ENCODE measurements at regions not wholly inside any gene's neighbourhood (a gene's known extent, or its start where the extent isn't known, plus 50 kb on each side); places are given as distances from the start of the nearest gene placed in this dataset.

DNA sequence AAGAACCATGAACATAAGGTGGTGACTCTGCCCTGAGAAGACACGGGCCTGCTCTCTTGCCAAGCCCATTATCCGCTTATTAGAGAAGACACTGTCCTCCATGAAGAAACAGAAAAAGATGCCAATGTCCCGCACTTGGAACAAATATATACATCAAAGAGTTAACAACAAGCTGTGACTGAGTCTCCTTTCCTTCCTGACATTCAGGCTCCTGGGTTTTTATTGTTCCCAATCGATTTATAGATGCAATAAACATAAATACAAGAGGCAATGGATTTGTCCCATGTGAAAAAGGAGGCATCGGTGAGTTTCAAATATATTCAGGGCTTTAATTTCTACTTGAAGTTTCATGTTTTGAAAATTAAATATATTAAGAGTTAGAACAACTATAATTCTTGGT, 169.2 kb upstream of the CPEB2 start:
- H3K9me3 ChIP-seq, result no peaks in the 10 kb centered on the region
- H3K79me2 ChIP-seq (ENCODE audit: insufficient read depth), result no peaks in the 10 kb centered on the region
- ChIA-PET POLR2A (interaction anchor here (0.6 kb wide), 1 partner anchor 31 kb away, joined by 3 read pairs; no protein-coding TSS in a partner anchor), CTCF (no interaction called here)
- H3K4me3 ChIP-seq (ENCODE audit: low read depth in 2 of 2, low read length in 1 of 2), result no peak overlapping the region
- H2AFZ ChIP-seq (ENCODE audit: low read depth), result no peak overlapping the region
- H3K27ac ChIP-seq (ENCODE audit: low read depth in 2 of 2, low read length in 1 of 2), result no peak overlapping the region
- WGBS (ENCODE audit: low lambda C conversion rate), result 72% methylated on average over 5 of the region's 5 CpGs
- peaks cover 3% of the 10 kb centered on the region for H3F3A ChIP-seq (replicated peaks; ENCODE audit: insufficient read depth)
- H3K36me3 ChIP-seq (replicated peaks in 1 of 2; ENCODE audit: control insufficient read depth in 1 of 2, insufficient read depth in 2 of 2, low read length in 1 of 2), result no peaks in the 10 kb centered on the region
- TF ChIP-seq, protein P1, sequence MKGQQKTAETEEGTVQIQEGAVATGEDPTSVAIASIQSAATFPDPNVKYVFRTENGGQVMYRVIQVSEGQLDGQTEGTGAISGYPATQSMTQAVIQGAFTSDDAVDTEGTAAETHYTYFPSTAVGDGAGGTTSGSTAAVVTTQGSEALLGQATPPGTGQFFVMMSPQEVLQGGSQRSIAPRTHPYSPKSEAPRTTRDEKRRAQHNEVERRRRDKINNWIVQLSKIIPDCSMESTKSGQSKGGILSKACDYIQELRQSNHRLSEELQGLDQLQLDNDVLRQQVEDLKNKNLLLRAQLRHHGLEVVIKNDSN (IDR thresholded peaks at IDR 0.05; ENCODE audit: borderline replicate concordance, low read depth), result no peak
- TF ChIP-seq FOXJ3 (CRISPR knock-in tag; IDR thresholded peaks at IDR 0.05), result no peak
- no peak for TF ChIP-seq NFIC (IDR thresholded peaks at IDR 0.05; ENCODE audit: borderline replicate concordance)
- TF ChIP-seq FOSL2 (IDR thresholded peaks at IDR 0.05; ENCODE audit: borderline replicate concordance, low read depth), result no peak
- TF ChIP-seq NRF1 (IDR thresholded peaks at IDR 0.05; ENCODE audit: low read depth, low read length), result no peak
- no peak for TF ChIP-seq EZH2phosphoT487 (IDR thresholded peaks at IDR 0.05; ENCODE audit: borderline replicate concordance, low read depth)
- TF ChIP-seq, protein P2, sequence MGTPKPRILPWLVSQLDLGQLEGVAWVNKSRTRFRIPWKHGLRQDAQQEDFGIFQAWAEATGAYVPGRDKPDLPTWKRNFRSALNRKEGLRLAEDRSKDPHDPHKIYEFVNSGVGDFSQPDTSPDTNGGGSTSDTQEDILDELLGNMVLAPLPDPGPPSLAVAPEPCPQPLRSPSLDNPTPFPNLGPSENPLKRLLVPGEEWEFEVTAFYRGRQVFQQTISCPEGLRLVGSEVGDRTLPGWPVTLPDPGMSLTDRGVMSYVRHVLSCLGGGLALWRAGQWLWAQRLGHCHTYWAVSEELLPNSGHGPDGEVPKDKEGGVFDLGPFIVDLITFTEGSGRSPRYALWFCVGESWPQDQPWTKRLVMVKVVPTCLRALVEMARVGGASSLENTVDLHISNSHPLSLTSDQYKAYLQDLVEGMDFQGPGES (IDR thresholded peaks at IDR 0.05; ENCODE audit: low read depth, low read length), result no peak
- H3K27me3 ChIP-seq (ENCODE audit: insufficient read depth), result no peaks in the 10 kb centered on the region
- no peaks in the 10 kb centered on the region for H3K4me1 ChIP-seq (ENCODE audit: control insufficient read depth in 1 of 2, insufficient read depth in 2 of 2, low read depth in 1 of 2, low read length in 1 of 2)
- no peak overlapping the region for H3K4me2 ChIP-seq
- no peak for DNase-seq
- no peaks in the 10 kb centered on the region for H3K9me2 ChIP-seq
- H3K9ac ChIP-seq, result no peak overlapping the region
- H4K20me1 ChIP-seq (ENCODE audit: insufficient read depth), result no peaks in the 10 kb centered on the region

DNA sequence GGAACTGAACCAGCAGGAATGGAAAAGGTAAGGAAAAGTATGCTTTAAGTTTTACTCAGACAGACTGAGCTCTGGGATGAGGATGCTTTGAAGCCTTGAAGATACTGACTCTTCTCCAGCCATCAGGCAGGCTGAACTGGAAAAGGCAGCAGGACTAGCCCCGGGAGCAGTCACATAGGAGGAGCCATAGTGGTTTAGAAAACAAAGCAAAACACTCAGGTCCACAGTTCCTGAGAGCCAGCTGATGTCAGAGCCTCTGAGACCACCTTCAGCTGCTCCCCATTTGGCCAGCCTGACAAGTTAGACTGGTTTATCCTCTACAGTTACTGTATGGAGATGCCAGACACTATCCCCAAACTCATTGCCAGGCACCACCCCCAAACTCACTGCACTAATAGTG, 167.9 kb upstream of the CPEB2 start:
- ChIA-PET POLR2A (no interaction called here), CTCF (interaction anchor here (0.7 kb wide), 1 partner anchor 93 kb away, joined by 4 read pairs; no protein-coding TSS in a partner anchor)
- Histone ChIP-seq H3K36me3 (replicated peaks in 1 of 2; ENCODE audit: control insufficient read depth in 1 of 2, insufficient read depth in 2 of 2, low read length in 1 of 2) (no peaks in the 10 kb centered on the region), H4K20me1 (ENCODE audit: insufficient read depth) (no peaks in the 10 kb centered on the region), H3K9ac (no peak overlapping the region), H3K9me2 (no peaks in the 10 kb centered on the region), H3K4me1 (ENCODE audit: control insufficient read depth in 1 of 2, insufficient read depth in 2 of 2, low read depth in 1 of 2, low read length in 1 of 2) (no peaks in the 10 kb centered on the region), H3K4me2 (no peak overlapping the region), H3K79me2 (ENCODE audit: insufficient read depth) (no peaks in the 10 kb centered on the region), H3K9me3 (no peaks in the 10 kb centered on the region), H2AFZ (ENCODE audit: low read depth) (no peak overlapping the region), H3K4me3 (ENCODE audit: low read depth in 2 of 2, low read length in 1 of 2) (no peak overlapping the region), H3F3A (replicated peaks; ENCODE audit: insufficient read depth) (peaks cover 3% of the 10 kb centered on the region), H3K27ac (ENCODE audit: low read depth in 2 of 2, low read length in 1 of 2) (no peak overlapping the region), H3K27me3 (ENCODE audit: insufficient read depth) (no peaks in the 10 kb centered on the region)
- TF ChIP-seq YY1 (IDR thresholded peaks at IDR 0.05; ENCODE audit: low read depth) (no peak), NRF1 (IDR thresholded peaks at IDR 0.05; ENCODE audit: low read depth, low read length) (no peak), FOSL2 (IDR thresholded peaks at IDR 0.05; ENCODE audit: borderline replicate concordance, low read depth) (no peak), JUND (IDR thresholded peaks at IDR 0.05) (no peak), PBX3 (IDR thresholded peaks at IDR 0.05) (no peak), POLR2AphosphoS5 (IDR thresholded peaks at IDR 0.05; ENCODE audit: low read depth, low read length) (no peak), RAD21 (IDR thresholded peaks at IDR 0.05; ENCODE audit: low read length) (no peak), TEAD4 (IDR thresholded peaks at IDR 0.05; ENCODE audit: borderline replicate concordance, insufficient read depth) (no peak), EP300 (IDR thresholded peaks at IDR 0.05; ENCODE audit: borderline replicate concordance in 1 of 2, low read depth in 1 of 2, low read length in 1 of 2) (no peak), FOXJ3 (CRISPR knock-in tag; IDR thresholded peaks at IDR 0.05) (no peak), GABPA (IDR thresholded peaks at IDR 0.05; ENCODE audit: low read depth) (no peak), FOXM1 (IDR thresholded peaks at IDR 0.05; ENCODE audit: low read depth) (no peak)
- TF ChIP-seq, protein P1 (IDR thresholded peaks at IDR 0.05; ENCODE audit: borderline replicate concordance, low read depth), result no peak
- TF ChIP-seq, protein P2 (IDR thresholded peaks at IDR 0.05; ENCODE audit: low read depth, low read length), result no peak
- TF ChIP-seq, protein P3, sequence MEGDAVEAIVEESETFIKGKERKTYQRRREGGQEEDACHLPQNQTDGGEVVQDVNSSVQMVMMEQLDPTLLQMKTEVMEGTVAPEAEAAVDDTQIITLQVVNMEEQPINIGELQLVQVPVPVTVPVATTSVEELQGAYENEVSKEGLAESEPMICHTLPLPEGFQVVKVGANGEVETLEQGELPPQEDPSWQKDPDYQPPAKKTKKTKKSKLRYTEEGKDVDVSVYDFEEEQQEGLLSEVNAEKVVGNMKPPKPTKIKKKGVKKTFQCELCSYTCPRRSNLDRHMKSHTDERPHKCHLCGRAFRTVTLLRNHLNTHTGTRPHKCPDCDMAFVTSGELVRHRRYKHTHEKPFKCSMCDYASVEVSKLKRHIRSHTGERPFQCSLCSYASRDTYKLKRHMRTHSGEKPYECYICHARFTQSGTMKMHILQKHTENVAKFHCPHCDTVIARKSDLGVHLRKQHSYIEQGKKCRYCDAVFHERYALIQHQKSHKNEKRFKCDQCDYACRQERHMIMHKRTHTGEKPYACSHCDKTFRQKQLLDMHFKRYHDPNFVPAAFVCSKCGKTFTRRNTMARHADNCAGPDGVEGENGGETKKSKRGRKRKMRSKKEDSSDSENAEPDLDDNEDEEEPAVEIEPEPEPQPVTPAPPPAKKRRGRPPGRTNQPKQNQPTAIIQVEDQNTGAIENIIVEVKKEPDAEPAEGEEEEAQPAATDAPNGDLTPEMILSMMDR (IDR thresholded peaks at IDR 0.05), result no peak
- TF ChIP-seq, protein P4, sequence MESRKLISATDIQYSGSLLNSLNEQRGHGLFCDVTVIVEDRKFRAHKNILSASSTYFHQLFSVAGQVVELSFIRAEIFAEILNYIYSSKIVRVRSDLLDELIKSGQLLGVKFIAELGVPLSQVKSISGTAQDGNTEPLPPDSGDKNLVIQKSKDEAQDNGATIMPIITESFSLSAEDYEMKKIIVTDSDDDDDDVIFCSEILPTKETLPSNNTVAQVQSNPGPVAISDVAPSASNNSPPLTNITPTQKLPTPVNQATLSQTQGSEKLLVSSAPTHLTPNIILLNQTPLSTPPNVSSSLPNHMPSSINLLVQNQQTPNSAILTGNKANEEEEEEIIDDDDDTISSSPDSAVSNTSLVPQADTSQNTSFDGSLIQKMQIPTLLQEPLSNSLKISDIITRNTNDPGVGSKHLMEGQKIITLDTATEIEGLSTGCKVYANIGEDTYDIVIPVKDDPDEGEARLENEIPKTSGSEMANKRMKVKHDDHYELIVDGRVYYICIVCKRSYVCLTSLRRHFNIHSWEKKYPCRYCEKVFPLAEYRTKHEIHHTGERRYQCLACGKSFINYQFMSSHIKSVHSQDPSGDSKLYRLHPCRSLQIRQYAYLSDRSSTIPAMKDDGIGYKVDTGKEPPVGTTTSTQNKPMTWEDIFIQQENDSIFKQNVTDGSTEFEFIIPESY (IDR thresholded peaks at IDR 0.05; ENCODE audit: borderline replicate concordance, low read depth), result no peak
- no peak for DNase-seq
- WGBS (ENCODE audit: low lambda C conversion rate), result 20% methylated on average over 1 of the region's 1 CpG

All from SK-N-SH (cell line).